Gastroesophageal sphincter (tissue), 3 donors: ENCODE measurements at regions not wholly inside any gene's neighbourhood (a gene's known extent, or its start where the extent isn't known, plus 50 kb on each side); places are given as distances from the start of the nearest gene placed in this dataset.

Experiments used
- EP300 ChIP-seq: sonication (generic); formaldehyde crosslinking; IDR thresholded peaks from one replicate; pipeline ENCODE4 v1.6.1; 2017; ENCODE audit warnings: antibody characterized with exemption, mild to moderate bottlenecking
- POLR2A ChIP-seq, 2 donors: fragments of 450-650 bp; IDR thresholded peaks; one replicate each; pipeline ENCODE4 v1.6.1; 2017; ENCODE audit warnings: antibody characterized with exemption in 2 of 2, mild to moderate bottlenecking in 2 of 2, moderate library complexity in 1 of 2
- TF ChIP-seq, protein P1 (sequence below), 4 experiments: fragments of 200-600 bp in 2 of 4; fragments of 450-650 bp in 2 of 4; sonication (generic) in 1 of 4; IDR thresholded peaks; one replicate each; pipeline ENCODE4 v1.5.1; 2017 to 2019; ENCODE audit warnings: antibody characterized with exemption in 4 of 4, mild to moderate bottlenecking in 2 of 4, moderate library complexity in 2 of 4

DNA sequence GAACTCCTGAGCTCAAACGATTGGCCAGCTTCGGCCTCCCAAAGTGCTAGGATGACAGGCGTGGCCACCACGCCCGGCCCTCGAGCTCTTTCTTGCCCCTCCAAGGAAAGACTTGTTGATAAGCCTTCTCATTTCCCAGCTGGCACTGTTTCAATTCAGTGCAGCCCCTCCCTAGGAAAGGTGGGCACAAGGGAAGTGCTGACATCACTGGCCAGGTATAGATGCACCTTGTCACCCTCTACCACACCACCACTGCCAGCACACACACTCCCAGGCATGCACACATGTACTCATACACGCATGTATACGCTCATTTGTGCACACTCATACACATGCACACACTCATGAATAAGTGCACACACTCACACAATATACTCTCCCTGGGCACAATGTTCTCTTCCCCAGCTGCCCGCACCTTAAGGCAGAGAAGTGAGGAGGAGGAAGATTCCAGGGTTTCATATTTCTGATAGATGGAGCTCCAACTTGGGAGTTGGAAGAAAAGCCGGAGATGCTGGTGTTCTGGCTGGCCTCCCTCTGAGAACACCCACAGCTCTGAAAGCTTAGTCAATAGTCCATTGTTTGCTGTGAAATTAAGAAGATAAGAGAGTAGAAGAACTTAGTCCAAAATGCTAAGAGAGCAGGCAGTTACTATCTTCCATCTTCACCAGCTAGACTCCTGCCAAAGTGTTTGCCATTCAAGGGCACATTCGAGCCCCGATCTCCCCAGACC lies 196.7 kb downstream of the FOXO1 start:
- TF ChIP-seq EP300 (no peak), POLR2A (IDR thresholded peaks at IDR 0.05) (no peak)
- TF ChIP-seq, protein P1, sequence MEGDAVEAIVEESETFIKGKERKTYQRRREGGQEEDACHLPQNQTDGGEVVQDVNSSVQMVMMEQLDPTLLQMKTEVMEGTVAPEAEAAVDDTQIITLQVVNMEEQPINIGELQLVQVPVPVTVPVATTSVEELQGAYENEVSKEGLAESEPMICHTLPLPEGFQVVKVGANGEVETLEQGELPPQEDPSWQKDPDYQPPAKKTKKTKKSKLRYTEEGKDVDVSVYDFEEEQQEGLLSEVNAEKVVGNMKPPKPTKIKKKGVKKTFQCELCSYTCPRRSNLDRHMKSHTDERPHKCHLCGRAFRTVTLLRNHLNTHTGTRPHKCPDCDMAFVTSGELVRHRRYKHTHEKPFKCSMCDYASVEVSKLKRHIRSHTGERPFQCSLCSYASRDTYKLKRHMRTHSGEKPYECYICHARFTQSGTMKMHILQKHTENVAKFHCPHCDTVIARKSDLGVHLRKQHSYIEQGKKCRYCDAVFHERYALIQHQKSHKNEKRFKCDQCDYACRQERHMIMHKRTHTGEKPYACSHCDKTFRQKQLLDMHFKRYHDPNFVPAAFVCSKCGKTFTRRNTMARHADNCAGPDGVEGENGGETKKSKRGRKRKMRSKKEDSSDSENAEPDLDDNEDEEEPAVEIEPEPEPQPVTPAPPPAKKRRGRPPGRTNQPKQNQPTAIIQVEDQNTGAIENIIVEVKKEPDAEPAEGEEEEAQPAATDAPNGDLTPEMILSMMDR (IDR thresholded peaks at IDR 0.05) = no peak
